Sciatic nerve (tissue), 2 donors: ENCODE measurements at regions not wholly inside any gene's neighbourhood (a gene's known extent, or its start where the extent isn't known, plus 50 kb on each side); places are given as distances from the start of the nearest gene placed in this dataset.
"Not testable (repeated sequence)": the region's sequence is repeated elsewhere in the genome, so short reads cannot be mapped to it uniquely, and the experiment has no call there.

Source experiments
- ATAC-seq: fragments of 200-7000 bp; cut with Tn5 transposase; one replicate; pipeline ENCODE4 v1.9.1; 2020; ENCODE audit warnings: mild to moderate bottlenecking, moderate library complexity
- DNase-seq: peaks from one replicate; pipeline ENCODE4 v3.0.0-alpha.2; 2020; ENCODE audit warnings: low spot score
- intact Hi-C: fragments of 100-400 bp; cut with DNase I; formaldehyde crosslinking; loops from one replicate; pipeline ENCODE4 v1.14.2; 2022
- donor health status: DM: no; HTN: no; CAD: no.
- donor health status: DM: no; HTN: no; CAD: no.

- ATAC-seq = no peak
Observed at GRCh38 chr6:16885411-16886160, 124.3 kb upstream of the ATXN1 start.

GRCh38 chr6:16884526-16884925, 123.3 kb upstream of the ATXN1 start:
- DNase-seq (no peak), ATAC-seq (no peak)
- intact Hi-C loops = no loop called here

More at GRCh38 chr6:16885411-16886160, 124.3 kb upstream of the ATXN1 start:
- DNase-seq = no peak
- intact Hi-C loops = no loop called here

GRCh38 chr6:16883414-16883813, 122.2 kb upstream of the ATXN1 start:
- intact Hi-C loops = no loop called here
- no peak for DNase-seq
- no peak for ATAC-seq

GRCh38 chr6:16882230-16882629, 121.0 kb upstream of the ATXN1 start:
- DNase-seq = no peak
- intact Hi-C loops = no loop called here
- ATAC-seq = no peak

- ATAC-seq, DNase-seq, intact Hi-C loops: not testable (repeated sequence)
Observed at GRCh38 chr6:16876852-16877251, 115.6 kb upstream of the ATXN1 start.

GRCh38 chr6:16876201-16876600, 114.9 kb upstream of the ATXN1 start:
- intact Hi-C loops = no loop called here
- DNase-seq = no peak
- no peak for ATAC-seq

GRCh38 chr6:16873698-16874097, 112.4 kb upstream of the ATXN1 start:
- no peak for ATAC-seq
- no peak for DNase-seq
- intact Hi-C loops = no loop called here

- no peak for DNase-seq
- intact Hi-C loops = no loop called here
- no peak for ATAC-seq
Observed at GRCh38 chr6:16872543-16873235, 111.4 kb upstream of the ATXN1 start.

- intact Hi-C loops = no loop called here
- ATAC-seq = no peak
Observed at GRCh38 chr6:16871047-16871446, 109.8 kb upstream of the ATXN1 start.

GRCh38 chr6:16868968-16869367, 107.7 kb upstream of the ATXN1 start:
- ATAC-seq = no peak
- intact Hi-C loops = no loop called here

More at GRCh38 chr6:16871047-16871446, 109.8 kb upstream of the ATXN1 start:
- DNase-seq = no peak

GRCh38 chr6:16857969-16858592, 96.8 kb upstream of the ATXN1 start:
- ATAC-seq = no peak

More at GRCh38 chr6:16868968-16869367, 107.7 kb upstream of the ATXN1 start:
- DNase-seq = no peak

GRCh38 chr6:16855460-16855859, 94.2 kb upstream of the ATXN1 start:
- DNase-seq = no peak
- intact Hi-C loops = no loop called here
- ATAC-seq = no peak

More at GRCh38 chr6:16857969-16858592, 96.8 kb upstream of the ATXN1 start:
- no peak for DNase-seq
- intact Hi-C loops = no loop called here

GRCh38 chr6:16854986-16855385, 93.7 kb upstream of the ATXN1 start:
- ATAC-seq (no peak), DNase-seq (no peak)
- intact Hi-C loops = no loop called here

- intact Hi-C loops = no loop called here
- no peak for ATAC-seq
Observed at GRCh38 chr6:16852671-16853070, 91.4 kb upstream of the ATXN1 start.

GRCh38 chr6:16851758-16852157, 90.5 kb upstream of the ATXN1 start:
- ATAC-seq = peak; percentile 48
- intact Hi-C loops = no loop called here

More at GRCh38 chr6:16852671-16853070, 91.4 kb upstream of the ATXN1 start:
- DNase-seq = no peak

GRCh38 chr6:16851044-16851540, 89.8 kb upstream of the ATXN1 start:
- intact Hi-C loops = no loop called here
- DNase-seq (no peak), ATAC-seq (no peak)

More at GRCh38 chr6:16851758-16852157, 90.5 kb upstream of the ATXN1 start:
- no peak for DNase-seq

- DNase-seq = no peak
Observed at GRCh38 chr6:16850681-16851026, 89.4 kb upstream of the ATXN1 start.

GRCh38 chr6:16849988-16850680, 88.9 kb upstream of the ATXN1 start:
- ATAC-seq (peak; percentile 65), DNase-seq (no peak)
- intact Hi-C loops = no loop called here

More at GRCh38 chr6:16850681-16851026, 89.4 kb upstream of the ATXN1 start:
- intact Hi-C loops = no loop called here
- no peak for ATAC-seq

GRCh38 chr6:16849280-16849987, 88.2 kb upstream of the ATXN1 start:
- no peak for DNase-seq
- intact Hi-C loops = no loop called here
- ATAC-seq = peak; percentile 48
